ENCODE measurements at regions not wholly inside any gene's neighbourhood (a gene's known extent, or its start where the extent isn't known, plus 50 kb on each side); places are given as distances from the start of the nearest gene placed in this dataset.
"Not testable (repeated sequence)": the region's sequence is repeated elsewhere in the genome, so short reads cannot be mapped to it uniquely, and the experiment has no call there.

DNA sequence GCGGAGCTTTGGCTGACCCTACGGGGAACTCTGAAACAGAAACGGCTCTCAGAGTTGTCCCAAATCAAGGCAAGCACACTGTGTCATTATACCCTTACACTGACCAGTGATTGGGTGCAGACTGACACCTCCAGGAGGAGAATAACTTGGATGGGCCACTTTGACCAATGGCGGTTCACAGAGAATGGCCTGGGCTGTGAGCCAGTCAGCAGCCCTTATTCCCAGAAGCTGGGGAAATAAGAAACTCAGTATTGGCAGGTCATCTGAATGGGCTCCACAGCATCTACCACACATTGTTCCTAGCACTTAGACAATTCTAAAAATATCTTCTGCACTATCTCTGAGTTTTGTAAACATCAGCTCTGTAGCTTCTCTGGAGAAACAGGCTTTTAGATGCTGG lies 265.2 kb downstream of the ADGRL2 start:
- no peak for DNase-seq

DNA sequence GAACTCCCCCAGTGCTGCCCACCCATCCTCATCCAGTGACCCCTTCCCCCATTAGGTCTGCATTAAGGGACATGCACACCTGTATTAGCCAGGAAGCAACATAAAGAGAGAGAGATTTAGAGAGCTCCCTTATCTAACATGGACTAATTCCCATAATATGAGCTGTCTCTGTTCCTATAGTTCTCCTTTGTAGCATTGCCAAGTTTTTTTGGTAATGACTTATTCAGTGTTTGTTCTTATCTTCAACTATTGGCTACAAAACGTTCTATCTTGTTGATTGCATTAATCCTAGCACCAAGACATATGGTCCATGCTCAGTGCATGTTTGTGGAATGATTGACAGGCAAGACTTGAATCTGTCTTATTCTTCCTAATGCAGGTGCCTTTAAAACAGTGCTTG lies 264.0 kb downstream of the ADGRL2 start:
- DNase-seq = no peak

DNA sequence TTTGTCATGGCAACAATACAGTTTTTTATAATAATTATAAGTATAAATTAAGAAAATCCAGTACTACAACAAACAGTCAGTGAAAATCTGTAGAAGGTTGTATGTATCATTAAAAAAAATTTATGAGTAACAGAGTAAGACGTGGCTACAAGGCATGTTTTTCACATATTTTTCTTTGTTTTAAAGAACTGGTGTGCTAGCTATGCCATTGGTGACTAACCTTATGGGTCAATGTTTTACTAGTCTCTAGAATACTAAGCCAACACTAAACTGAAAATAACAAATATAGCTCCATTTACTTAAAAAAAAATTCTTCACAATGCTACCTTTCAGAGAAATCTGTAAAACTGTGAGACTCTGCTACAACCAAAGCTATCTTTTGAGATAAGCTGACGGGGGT lies 261.5 kb downstream of the ADGRL2 start:
- no peak for DNase-seq

DNA sequence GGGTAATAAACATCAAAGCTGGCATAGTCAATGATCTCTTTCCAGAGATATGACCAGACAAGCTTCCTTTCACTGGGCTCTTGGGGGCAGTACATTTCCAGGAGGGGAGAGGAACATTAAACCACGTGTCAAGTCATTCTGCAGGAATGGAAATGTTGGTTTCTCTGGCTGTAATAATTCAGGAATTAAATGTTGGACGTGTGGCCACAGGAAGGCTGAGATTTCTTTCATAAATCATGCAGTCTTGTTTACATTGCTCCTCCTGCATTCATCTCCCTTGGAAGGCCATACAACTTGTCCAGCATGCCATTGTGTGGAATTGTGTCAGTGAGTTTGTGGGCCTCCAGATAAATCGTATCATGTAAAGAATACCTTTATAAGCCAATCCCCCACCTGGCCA lies 259.2 kb downstream of the ADGRL2 start:
- DNase-seq = no peak

DNA sequence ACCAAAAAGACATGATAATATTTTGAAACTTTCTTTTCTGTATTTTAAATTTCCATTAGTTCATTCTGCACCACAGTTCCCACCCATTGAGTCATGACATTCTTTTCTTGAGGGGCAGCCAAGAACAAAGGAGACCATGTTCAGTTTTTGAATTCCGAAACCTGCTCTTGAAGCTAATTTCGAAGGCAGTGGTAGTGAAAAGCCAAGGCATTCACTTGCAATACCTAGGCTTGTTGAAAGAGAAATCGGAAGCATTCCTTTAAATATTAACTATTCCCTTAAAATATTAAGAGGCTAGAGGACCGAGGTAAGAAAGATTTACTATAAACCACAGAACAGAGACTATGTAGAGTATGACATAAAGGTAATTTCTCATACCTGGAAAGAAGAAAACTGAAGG lies 256.3 kb downstream of the ADGRL2 start:
- no peak for DNase-seq

DNA sequence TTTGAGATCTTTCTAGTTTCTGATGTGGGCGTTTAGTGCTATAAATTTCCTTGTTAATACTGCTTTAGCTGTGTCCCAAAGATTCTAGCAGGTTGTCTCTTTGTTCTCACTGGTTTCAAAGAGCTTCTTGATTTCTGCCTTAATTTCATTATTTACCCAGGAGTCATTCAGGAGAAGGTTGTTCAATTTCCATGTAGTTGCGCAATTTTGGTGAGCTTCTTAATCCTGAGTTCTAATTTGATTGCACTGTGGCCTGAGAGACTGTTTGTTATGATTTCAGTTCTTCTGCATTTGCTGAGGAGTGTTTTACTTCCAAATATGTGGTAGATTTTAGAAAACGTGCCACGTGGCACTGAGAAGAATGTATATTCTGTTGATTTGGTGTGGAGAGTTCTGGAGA lies 254.6 kb downstream of the ADGRL2 start:
- DNase-seq = not testable (repeated sequence)

DNA sequence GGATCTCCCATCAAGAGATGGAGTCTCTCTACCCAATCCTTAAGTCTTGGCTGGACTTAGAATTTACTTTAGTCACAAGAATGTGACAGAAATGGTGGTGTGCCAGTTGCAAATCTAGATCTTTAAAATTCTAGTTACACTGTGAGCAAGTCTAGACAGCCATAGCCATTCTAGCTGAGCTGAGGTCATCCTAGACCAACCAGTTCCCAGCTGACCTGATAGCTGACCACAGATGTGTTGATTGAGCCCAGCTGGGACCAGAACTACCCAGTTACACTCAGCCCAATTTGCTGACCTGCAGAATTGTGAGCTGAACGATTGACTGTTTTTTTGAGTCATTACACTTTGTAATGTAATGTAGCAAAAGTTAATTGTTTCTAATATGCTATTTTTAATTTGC lies 251.8 kb downstream of the ADGRL2 start:
- no peak for DNase-seq

DNA sequence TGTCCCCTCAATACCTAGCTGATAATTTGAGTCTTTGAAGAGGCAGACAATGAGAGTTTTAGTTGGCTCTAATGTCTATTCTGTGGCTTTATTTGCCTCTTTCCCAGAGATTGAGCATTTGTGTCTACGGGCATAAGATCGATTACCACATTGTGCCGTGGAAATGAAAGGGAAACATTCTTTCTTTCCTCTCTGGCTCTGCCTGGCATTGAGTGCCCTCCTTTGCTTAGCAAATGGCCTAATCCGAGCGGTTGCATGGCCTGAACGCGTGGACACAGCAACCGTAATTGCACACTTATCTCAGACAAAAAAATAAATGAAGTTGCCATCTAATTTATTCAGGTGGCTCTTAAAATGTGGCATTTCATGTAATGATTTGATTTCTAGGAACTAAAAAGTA lies 247.9 kb downstream of the ADGRL2 start:
- no peak for DNase-seq

DNA sequence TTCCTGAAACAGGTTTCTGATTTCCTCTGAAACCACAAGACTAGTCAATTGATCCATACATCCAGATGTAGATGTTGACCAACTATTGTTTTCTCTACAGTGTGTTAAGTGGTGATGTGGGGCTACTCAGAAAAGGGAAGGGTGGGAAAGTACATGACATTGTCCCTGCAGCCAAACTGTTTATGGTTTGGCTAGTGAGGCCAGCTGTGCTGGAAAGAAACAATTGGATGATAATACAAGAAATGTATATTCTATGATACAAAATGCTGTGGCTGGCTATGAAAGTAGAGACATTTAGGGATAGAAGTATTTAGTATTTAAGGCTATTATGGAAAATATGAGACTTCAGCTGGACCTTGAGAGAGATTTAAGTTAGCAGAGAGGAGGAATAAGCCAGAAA lies 244.5 kb downstream of the ADGRL2 start:
- no peak for DNase-seq

DNA sequence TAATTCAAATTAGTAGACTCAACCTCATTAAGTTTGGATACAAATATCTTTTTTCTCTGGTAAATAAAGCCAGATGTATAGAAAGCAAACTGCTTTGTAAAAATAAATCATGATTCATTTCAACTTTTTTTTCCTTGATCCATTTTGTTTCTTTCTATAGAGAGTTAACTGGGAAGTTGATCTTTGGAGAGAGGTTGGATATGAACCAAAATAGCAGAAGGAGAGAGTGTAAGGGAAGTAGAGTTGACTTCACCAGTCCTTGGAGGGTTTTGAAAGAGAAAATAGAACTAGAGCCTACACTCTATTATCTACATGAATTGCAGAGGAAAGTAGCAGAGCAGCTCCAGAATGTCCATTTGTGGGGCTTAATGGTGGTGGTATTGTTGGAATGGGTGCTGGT lies 243.8 kb downstream of the ADGRL2 start:
- no peak for DNase-seq

DNA sequence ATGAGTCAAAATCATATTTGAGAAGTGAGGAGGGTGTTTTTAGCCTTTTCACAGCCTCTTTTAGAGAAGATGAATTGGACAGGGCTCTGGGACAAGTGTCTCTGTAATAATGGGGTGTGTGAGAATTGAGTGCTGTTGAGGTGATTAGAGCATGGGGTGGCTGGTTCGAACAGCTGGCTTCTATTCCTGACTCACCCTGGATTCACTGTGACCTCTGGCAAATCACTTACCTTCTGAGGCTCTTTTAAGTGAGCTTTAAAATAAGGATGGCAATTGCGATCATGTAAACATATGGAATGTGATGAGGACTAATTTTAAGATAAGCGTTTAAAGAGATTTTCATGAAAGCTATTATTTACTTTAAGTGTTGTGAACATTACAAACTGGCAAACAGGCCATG lies 243.4 kb downstream of the ADGRL2 start:
- DNase-seq = no peak

DNA sequence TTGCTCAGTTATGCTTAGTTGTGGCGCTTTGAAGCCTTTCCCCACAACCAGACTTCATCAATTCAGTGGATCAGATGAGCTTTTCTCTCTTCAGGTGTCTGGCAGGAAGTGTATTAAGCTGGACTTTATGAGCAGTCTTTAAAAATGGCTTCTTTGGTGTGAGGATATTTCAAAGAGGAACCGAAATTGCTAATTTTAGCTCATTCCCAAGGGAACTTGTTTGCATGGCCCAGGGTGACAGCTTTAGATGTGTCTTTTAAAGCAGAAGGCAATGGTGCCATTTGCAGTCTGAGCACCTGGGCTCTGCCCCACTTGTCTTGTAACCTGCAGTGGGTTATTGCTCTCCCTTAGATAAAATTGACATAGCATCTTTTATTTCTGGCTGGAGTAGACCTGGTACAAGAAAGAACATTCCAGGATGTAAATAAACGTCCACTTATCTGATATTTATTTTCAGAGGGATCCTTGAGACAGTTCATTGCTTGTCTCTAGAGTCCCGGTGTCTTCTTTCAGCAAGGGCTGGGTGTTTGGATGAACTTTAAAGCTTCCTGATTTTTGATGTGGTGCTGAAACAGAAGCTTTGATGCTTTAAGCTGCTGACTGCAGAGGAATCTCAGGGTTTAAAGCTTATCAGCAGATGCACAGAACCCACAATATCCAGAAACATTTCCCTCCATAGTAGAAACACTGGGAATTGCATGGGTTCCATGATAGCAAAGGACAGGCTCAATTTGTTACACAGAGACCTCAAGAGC lies 241.7 kb downstream of the ADGRL2 start:
- no peak for DNase-seq
